ENCODE measurements at regions not wholly inside any gene's neighbourhood (a gene's known extent, or its start where the extent isn't known, plus 50 kb on each side); places are given as distances from the start of the nearest gene placed in this dataset.

DNA sequence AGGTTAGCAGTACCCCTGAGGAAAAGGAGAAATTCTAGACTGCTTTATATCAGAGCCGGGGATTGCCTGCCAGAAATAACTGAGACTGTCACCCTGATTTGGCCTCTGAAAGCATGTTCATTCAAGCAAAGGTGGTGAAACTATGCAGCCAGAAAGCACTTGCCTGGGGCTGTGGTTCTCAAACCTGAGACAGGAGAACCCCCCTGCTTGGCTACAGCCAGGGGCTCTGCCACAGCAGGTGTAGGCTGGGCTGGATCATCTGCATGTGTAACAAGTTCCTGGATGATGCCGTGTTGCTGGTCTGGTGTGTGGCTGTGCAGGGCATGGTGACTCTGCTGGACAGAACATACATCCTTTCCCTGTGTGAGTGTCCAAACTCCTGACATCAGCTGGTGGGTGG, 157.8 kb downstream of the NXNL2 start:
- intact Hi-C loops (cut with micrococcal nuclease; ENCODE audit: unreplicated experiment), result no loop called here
- in situ Hi-C loops (cut with HindIII; ENCODE audit: extremely low pct_ligation_motif_present, low pct_unique_long_range_greater_than_20kb), result no loop called here
- Histone ChIP-seq H3K4me1 (ENCODE audit: insufficient read depth, low read length) (peaks cover 54% of the 10 kb centered on the region), H3K4me2 (ENCODE audit: low read depth, low read length) (peak overlapping the region; percentile 43; the same call in 1 of the 2 replicates), H3K27me3 (ENCODE audit: control insufficient read depth in 1 of 2, insufficient read depth in 2 of 2, low read length in 2 of 2) (no peaks in the 10 kb centered on the region), H3K27ac (ENCODE audit: extremely low read length, insufficient read depth, low read length) (no peak overlapping the region), H4K20me1 (ENCODE audit: insufficient read depth, low read length) (no peaks in the 10 kb centered on the region), H3K9ac (ENCODE audit: insufficient read depth, low read depth, low read length) (no peak overlapping the region), H3K4me3 (replicated peaks in 1 of 3; ENCODE audit: insufficient read depth in 1 of 3, low read depth in 2 of 3, low read length in 3 of 3) (no peak overlapping the region), H3K36me3 (replicated peaks in 1 of 2; ENCODE audit: control insufficient read depth in 1 of 2, insufficient read depth in 2 of 2, low read length in 2 of 2) (no peaks in the 10 kb centered on the region), H3K9me3 (ENCODE audit: low read length) (no peaks in the 10 kb centered on the region), H3K79me2 (ENCODE audit: insufficient read depth, low read length) (no peaks in the 10 kb centered on the region), H2AFZ (ENCODE audit: low read length) (no peak overlapping the region)
- no peak for ATAC-seq
- ChIA-PET POLR2A (no interaction called here), CTCF (ENCODE audit: low intra/inter-chr PET ratio, low total read pairs) (no interaction called here)
- FAIRE-seq, result no peak
- no TSS peak for BruUV-seq (replicated peaks)
- WGBS (ENCODE audit: low lambda C conversion rate), result 60% methylated on average over 2 of the region's 2 CpGs
- DNase-seq (ENCODE audit: low spot score), result no peak
- no peak for TF ChIP-seq DPF2 (CRISPR knock-in tag; IDR thresholded peaks at IDR 0.05; ENCODE audit: borderline replicate concordance, low read depth)
- TF ChIP-seq, protein P1, sequence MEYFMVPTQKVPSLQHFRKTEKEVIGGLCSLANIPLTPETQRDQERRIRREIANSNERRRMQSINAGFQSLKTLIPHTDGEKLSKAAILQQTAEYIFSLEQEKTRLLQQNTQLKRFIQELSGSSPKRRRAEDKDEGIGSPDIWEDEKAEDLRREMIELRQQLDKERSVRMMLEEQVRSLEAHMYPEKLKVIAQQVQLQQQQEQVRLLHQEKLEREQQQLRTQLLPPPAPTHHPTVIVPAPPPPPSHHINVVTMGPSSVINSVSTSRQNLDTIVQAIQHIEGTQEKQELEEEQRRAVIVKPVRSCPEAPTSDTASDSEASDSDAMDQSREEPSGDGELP (IDR thresholded peaks at IDR 0.05; ENCODE audit: borderline replicate concordance, low read depth), result no peak
- TF ChIP-seq, protein P2, sequence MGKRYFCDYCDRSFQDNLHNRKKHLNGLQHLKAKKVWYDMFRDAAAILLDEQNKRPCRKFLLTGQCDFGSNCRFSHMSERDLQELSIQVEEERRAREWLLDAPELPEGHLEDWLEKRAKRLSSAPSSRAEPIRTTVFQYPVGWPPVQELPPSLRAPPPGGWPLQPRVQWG (CRISPR knock-in tag; IDR thresholded peaks at IDR 0.05; ENCODE audit: borderline replicate concordance, low read depth), result no peak
- TF ChIP-seq ZFYVE20 (CRISPR knock-in tag; IDR thresholded peaks at IDR 0.05; ENCODE audit: borderline replicate concordance, low read depth), result no peak
- no peak for TF ChIP-seq SP5 (CRISPR knock-in tag; IDR thresholded peaks at IDR 0.05; ENCODE audit: borderline replicate concordance, low read depth)
- TF ChIP-seq XRCC5 (optimal IDR thresholded peaks at IDR 0.05; ENCODE audit: low read length), result no peak
- no peak for TF ChIP-seq JUN (CRISPR knock-in tag; IDR thresholded peaks at IDR 0.05)
- TF ChIP-seq TMF1 (CRISPR knock-in tag; IDR thresholded peaks at IDR 0.05; ENCODE audit: low read depth), result no peak
- no peak for TF ChIP-seq ZNF879 (CRISPR knock-in tag; IDR thresholded peaks at IDR 0.05)
- no peak for TF ChIP-seq KLF6 (CRISPR knock-in tag; IDR thresholded peaks at IDR 0.05)
- no peak for TF ChIP-seq ZNF839 (CRISPR knock-in tag; IDR thresholded peaks at IDR 0.05; ENCODE audit: borderline replicate concordance)
- TF ChIP-seq ZBTB3 (CRISPR knock-in tag; IDR thresholded peaks at IDR 0.05; ENCODE audit: borderline replicate concordance, low read depth), result no peak
- no peak for TF ChIP-seq ZSCAN30 (CRISPR knock-in tag; IDR thresholded peaks at IDR 0.05)
- no peak for TF ChIP-seq ZNF558 (CRISPR knock-in tag; IDR thresholded peaks at IDR 0.05; ENCODE audit: borderline replicate concordance)
- TF ChIP-seq HHEX (CRISPR knock-in tag; IDR thresholded peaks at IDR 0.05), result no peak
- TF ChIP-seq, protein P3, sequence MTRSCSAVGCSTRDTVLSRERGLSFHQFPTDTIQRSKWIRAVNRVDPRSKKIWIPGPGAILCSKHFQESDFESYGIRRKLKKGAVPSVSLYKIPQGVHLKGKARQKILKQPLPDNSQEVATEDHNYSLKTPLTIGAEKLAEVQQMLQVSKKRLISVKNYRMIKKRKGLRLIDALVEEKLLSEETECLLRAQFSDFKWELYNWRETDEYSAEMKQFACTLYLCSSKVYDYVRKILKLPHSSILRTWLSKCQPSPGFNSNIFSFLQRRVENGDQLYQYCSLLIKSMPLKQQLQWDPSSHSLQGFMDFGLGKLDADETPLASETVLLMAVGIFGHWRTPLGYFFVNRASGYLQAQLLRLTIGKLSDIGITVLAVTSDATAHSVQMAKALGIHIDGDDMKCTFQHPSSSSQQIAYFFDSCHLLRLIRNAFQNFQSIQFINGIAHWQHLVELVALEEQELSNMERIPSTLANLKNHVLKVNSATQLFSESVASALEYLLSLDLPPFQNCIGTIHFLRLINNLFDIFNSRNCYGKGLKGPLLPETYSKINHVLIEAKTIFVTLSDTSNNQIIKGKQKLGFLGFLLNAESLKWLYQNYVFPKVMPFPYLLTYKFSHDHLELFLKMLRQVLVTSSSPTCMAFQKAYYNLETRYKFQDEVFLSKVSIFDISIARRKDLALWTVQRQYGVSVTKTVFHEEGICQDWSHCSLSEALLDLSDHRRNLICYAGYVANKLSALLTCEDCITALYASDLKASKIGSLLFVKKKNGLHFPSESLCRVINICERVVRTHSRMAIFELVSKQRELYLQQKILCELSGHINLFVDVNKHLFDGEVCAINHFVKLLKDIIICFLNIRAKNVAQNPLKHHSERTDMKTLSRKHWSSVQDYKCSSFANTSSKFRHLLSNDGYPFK (CRISPR knock-in tag; IDR thresholded peaks at IDR 0.05; ENCODE audit: borderline replicate concordance), result no peak
- TF ChIP-seq, protein P4, sequence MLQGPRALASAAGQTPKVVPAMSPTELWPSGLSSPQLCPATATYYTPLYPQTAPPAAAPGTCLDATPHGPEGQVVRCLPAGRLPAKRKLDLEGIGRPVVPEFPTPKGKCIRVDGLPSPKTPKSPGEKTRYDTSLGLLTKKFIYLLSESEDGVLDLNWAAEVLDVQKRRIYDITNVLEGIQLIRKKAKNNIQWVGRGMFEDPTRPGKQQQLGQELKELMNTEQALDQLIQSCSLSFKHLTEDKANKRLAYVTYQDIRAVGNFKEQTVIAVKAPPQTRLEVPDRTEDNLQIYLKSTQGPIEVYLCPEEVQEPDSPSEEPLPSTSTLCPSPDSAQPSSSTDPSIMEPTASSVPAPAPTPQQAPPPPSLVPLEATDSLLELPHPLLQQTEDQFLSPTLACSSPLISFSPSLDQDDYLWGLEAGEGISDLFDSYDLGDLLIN (CRISPR knock-in tag; IDR thresholded peaks at IDR 0.05; ENCODE audit: borderline replicate concordance), result no peak
